Mesothelial cell of epicardium (in vitro differentiated cells): ENCODE measurements at regions not wholly inside any gene's neighbourhood (a gene's known extent, or its start where the extent isn't known, plus 50 kb on each side); places are given as distances from the start of the nearest gene placed in this dataset.

Experiments
- DNase-seq, 2 experiments: peaks; one replicate each; pipeline ENCODE4 v3.0.0; 2021; ENCODE audit warnings: low spot score in 2 of 2; ENCODE audit not compliant: unreplicated experiment in 2 of 2
- H3K27ac Mint-ChIP-seq: 2 replicates; pipeline ENCODE4 v1.8.0; 2021; ENCODE audit warnings: mixed read lengths
- H3K27me3 Mint-ChIP-seq: 2 replicates; pipeline ENCODE4 v1.8.0; 2021; ENCODE audit warnings: low read depth, mixed read lengths
- H3K36me3 Mint-ChIP-seq: 2 replicates; pipeline ENCODE4 v1.8.0; 2021; ENCODE audit warnings: mixed read lengths
- H3K4me1 Mint-ChIP-seq: 2 replicates; pipeline ENCODE4 v1.8.0; 2021; ENCODE audit warnings: mixed read lengths
- H3K4me3 Mint-ChIP-seq: 2 replicates; pipeline ENCODE4 v1.8.0; 2021; ENCODE audit warnings: mild to moderate bottlenecking, moderate library complexity, mixed read lengths
- H3K9me3 Mint-ChIP-seq: 2 replicates; pipeline ENCODE4 v1.8.0; 2021; ENCODE audit warnings: mixed read lengths
- TF ChIP-seq, protein P1 (sequence below): fragments of 200-600 bp; sonication (generic); IDR thresholded peaks from one replicate; pipeline ENCODE4 v1.5.0; 2021; ENCODE audit warnings: antibody characterized with exemption; ENCODE audit not compliant: unreplicated experiment

GRCh38 chr6:113649880-113650609 is 207.1 kb upstream of the MARCKS start:
- TF ChIP-seq, protein P1, sequence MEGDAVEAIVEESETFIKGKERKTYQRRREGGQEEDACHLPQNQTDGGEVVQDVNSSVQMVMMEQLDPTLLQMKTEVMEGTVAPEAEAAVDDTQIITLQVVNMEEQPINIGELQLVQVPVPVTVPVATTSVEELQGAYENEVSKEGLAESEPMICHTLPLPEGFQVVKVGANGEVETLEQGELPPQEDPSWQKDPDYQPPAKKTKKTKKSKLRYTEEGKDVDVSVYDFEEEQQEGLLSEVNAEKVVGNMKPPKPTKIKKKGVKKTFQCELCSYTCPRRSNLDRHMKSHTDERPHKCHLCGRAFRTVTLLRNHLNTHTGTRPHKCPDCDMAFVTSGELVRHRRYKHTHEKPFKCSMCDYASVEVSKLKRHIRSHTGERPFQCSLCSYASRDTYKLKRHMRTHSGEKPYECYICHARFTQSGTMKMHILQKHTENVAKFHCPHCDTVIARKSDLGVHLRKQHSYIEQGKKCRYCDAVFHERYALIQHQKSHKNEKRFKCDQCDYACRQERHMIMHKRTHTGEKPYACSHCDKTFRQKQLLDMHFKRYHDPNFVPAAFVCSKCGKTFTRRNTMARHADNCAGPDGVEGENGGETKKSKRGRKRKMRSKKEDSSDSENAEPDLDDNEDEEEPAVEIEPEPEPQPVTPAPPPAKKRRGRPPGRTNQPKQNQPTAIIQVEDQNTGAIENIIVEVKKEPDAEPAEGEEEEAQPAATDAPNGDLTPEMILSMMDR, result no peak
- Mint-ChIP-seq H3K4me1 (peaks cover 35% of the 10 kb centered on the region), H3K36me3 (no peaks in the 10 kb centered on the region), H3K4me3 (no peak overlapping the region), H3K9me3 (peaks cover 7% of the 10 kb centered on the region), H3K27me3 (no peaks in the 10 kb centered on the region), H3K27ac (no peak overlapping the region)
- no peak for DNase-seq

- DNase-seq, result no peak
- peaks cover 30% of the 10 kb centered on the region for H3K4me1 Mint-ChIP-seq
- no peaks in the 10 kb centered on the region for H3K36me3 Mint-ChIP-seq
- peaks cover 7% of the 10 kb centered on the region for H3K9me3 Mint-ChIP-seq
- H3K27ac Mint-ChIP-seq, result no peak overlapping the region
- no peak overlapping the region for H3K4me3 Mint-ChIP-seq
- H3K27me3 Mint-ChIP-seq, result no peaks in the 10 kb centered on the region
- TF ChIP-seq, protein P1, result no peak
Measured at GRCh38 chr6:113650610-113650979, 206.6 kb upstream of the MARCKS start.

DNA sequence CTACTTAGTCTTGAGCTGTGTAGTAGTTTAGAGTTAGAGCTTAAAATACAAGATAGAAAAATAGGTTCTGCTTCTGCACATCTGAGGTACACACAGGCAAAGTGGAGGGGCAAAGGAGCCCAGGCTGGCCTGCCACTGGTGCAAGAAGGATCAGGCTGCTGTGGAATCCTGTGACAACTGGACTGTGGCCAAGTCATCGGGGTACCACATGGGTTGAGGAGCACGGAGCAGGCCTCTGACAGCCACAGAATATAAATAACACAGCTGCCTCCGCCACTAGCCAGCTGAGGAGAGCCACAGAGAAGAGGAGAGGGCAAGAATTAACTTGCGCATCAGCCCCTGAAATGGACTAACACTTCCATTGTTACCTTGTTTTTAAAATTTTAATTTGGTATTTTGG is 206.0 kb upstream of the MARCKS start:
- TF ChIP-seq, protein P1, result no peak
- Mint-ChIP-seq H3K9me3 (peaks cover 7% of the 10 kb centered on the region), H3K27ac (peak overlapping the region; percentile 43), H3K36me3 (no peaks in the 10 kb centered on the region), H3K4me3 (no peak overlapping the region), H3K4me1 (peaks cover 24% of the 10 kb centered on the region), H3K27me3 (no peaks in the 10 kb centered on the region)
- no peak for DNase-seq

DNA sequence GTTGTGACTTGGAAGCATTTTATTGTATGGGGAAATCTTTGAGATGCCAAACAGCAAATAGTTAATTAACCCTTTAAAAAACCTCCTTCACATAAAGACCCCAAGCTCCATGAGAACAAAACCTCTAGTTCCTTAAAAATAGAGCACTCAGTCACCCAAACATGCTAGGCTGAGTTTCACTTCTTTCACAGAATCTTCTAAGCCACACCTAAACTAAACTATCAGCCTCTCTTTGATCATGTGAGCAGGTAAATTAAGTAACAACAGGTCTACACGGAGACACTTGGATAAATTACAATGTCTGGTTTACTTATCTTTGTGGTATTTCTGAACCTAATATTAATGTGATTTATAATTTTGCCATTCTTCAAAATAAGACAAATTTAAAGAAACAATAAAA is 205.2 kb upstream of the MARCKS start:
- TF ChIP-seq, protein P1, result no peak
- no peak for DNase-seq
- Mint-ChIP-seq H3K27ac (no peak overlapping the region), H3K27me3 (no peaks in the 10 kb centered on the region), H3K4me3 (no peak overlapping the region), H3K9me3 (peaks cover 7% of the 10 kb centered on the region), H3K36me3 (no peaks in the 10 kb centered on the region), H3K4me1 (peaks cover 21% of the 10 kb centered on the region)

DNA sequence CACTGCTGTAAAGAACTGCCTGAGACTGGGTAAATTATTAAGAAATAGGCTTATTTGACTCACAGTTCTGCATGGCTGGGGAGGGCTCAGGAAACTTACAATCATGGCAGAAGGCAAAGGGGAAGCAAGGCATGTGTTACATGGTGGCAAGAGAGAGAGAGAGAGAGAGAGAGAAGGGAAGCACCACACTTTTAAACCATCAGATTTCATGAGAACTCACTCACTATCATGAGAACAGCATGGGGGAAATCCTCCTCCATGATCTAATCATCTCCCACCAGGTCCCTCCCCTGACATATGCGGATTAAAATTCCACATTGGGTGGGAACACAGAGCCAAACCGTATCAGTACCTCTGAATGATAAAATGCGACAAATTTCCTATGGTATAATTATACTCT is 203.9 kb upstream of the MARCKS start:
- DNase-seq, result no peak
- H3K4me3 Mint-ChIP-seq, result no peak overlapping the region
- no peaks in the 10 kb centered on the region for H3K27me3 Mint-ChIP-seq
- no peaks in the 10 kb centered on the region for H3K36me3 Mint-ChIP-seq
- TF ChIP-seq, protein P1, result no peak
- H3K4me1 Mint-ChIP-seq, result peaks cover 21% of the 10 kb centered on the region
- H3K27ac Mint-ChIP-seq, result no peak overlapping the region
- H3K9me3 Mint-ChIP-seq, result peaks cover 7% of the 10 kb centered on the region
